ENCODE measurements at regions not wholly inside any gene's neighbourhood (a gene's known extent, or its start where the extent isn't known, plus 50 kb on each side); places are given as distances from the start of the nearest gene placed in this dataset.

DNA sequence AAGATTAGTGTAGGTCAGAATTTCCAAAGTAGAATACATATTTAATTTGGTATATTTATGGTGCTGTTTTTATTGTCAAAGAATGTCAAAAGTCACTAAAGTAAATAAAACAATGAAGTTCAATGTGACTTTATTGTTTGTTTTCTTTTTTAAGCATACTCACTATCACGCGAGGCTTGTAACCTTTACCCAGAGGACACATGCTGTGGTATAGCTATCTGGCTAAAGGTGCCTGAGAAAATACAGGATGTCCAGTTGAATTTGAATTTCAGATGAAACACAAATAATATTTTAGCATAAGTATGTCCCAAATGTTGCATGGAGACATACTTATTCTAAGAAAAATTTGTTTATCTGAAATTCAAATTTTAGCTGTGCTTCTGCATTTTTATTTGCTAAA is 103.3 kb upstream of the KLF7 start:
- TF ChIP-seq RAD51 (IDR thresholded peaks at IDR 0.05) (no peak), ZNF274 (IDR thresholded peaks at IDR 0.05; ENCODE audit: insufficient read depth, insufficient read length) (no peak), RBBP5 (conservative IDR thresholded peaks at IDR 0.05) (no peak), CEBPB (IDR thresholded peaks at IDR 0.05; ENCODE audit: borderline replicate concordance in 1 of 2, low read depth in 2 of 2, low read length in 2 of 2) (no peak), FOXK2 (IDR thresholded peaks at IDR 0.05) (no peak), ZNF384 (IDR thresholded peaks at IDR 0.05; ENCODE audit: borderline replicate concordance, low read depth, low read length) (no peak), HDAC6 (IDR thresholded peaks at IDR 0.05; ENCODE audit: unreplicated experiment) (no peak), POLR2A (IDR thresholded peaks at IDR 0.05; ENCODE audit: low read depth, low read length) (no peak), SREBF2 (IDR thresholded peaks at IDR 0.05; ENCODE audit: low read length) (no peak)
- TF ChIP-seq, protein P1, sequence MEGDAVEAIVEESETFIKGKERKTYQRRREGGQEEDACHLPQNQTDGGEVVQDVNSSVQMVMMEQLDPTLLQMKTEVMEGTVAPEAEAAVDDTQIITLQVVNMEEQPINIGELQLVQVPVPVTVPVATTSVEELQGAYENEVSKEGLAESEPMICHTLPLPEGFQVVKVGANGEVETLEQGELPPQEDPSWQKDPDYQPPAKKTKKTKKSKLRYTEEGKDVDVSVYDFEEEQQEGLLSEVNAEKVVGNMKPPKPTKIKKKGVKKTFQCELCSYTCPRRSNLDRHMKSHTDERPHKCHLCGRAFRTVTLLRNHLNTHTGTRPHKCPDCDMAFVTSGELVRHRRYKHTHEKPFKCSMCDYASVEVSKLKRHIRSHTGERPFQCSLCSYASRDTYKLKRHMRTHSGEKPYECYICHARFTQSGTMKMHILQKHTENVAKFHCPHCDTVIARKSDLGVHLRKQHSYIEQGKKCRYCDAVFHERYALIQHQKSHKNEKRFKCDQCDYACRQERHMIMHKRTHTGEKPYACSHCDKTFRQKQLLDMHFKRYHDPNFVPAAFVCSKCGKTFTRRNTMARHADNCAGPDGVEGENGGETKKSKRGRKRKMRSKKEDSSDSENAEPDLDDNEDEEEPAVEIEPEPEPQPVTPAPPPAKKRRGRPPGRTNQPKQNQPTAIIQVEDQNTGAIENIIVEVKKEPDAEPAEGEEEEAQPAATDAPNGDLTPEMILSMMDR (IDR thresholded peaks at IDR 0.05 in 2 of 3, conservative IDR thresholded peaks at IDR 0.05 in 1 of 3; ENCODE audit: control insufficient read depth in 2 of 3, extremely low read depth in 1 of 3, insufficient read depth in 1 of 3, low read depth in 3 of 3, low read length in 3 of 3): no peak

All from GM12878 (cell line).